HG03520 (cell line): ENCODE measurements at regions not wholly inside any gene's neighbourhood (a gene's known extent, or its start where the extent isn't known, plus 50 kb on each side); places are given as distances from the start of the nearest gene placed in this dataset.
"Not testable (repeated sequence)": the region's sequence is repeated elsewhere in the genome, so short reads cannot be mapped to it uniquely, and the experiment has no call there.

Experiments used
- ATAC-seq: cut with Tn5 transposase; IDR thresholded peaks from one replicate; pipeline ENCODE4 v1.9.1; 2021; ENCODE audit warnings: mild to moderate bottlenecking, moderate library complexity; ENCODE audit not compliant: unreplicated experiment

GRCh38 chr6:156613996-156614395, 163.2 kb upstream of the ARID1B start:
- ATAC-seq, result no peak

GRCh38 chr6:156612361-156612760, 164.8 kb upstream of the ARID1B start:
- ATAC-seq, result no peak

- ATAC-seq, result no peak
Observed at GRCh38 chr6:156602066-156602385, 175.2 kb upstream of the ARID1B start.

GRCh38 chr6:156601152-156602065, 175.8 kb upstream of the ARID1B start:
- ATAC-seq, result no peak

- ATAC-seq, result no peak
Observed at GRCh38 chr6:156600678-156601077, 176.5 kb upstream of the ARID1B start.

GRCh38 chr6:156599978-156600590, 177.1 kb upstream of the ARID1B start:
- ATAC-seq, result no peak

GRCh38 chr6:156599366-156599765, 177.8 kb upstream of the ARID1B start:
- ATAC-seq, result no peak

- ATAC-seq, result no peak
Observed at GRCh38 chr6:156598855-156599180, 178.4 kb upstream of the ARID1B start.

- no peak for ATAC-seq
Observed at GRCh38 chr6:156598071-156598854, 178.9 kb upstream of the ARID1B start.

GRCh38 chr6:156597095-156597494, 180.1 kb upstream of the ARID1B start:
- no peak for ATAC-seq

- no peak for ATAC-seq
Observed at GRCh38 chr6:156595476-156595875, 181.7 kb upstream of the ARID1B start.

- ATAC-seq, result no peak
Observed at GRCh38 chr6:156593893-156594292, 183.3 kb upstream of the ARID1B start.

- ATAC-seq, result no peak
Observed at GRCh38 chr6:156593127-156593526, 184.1 kb upstream of the ARID1B start.

GRCh38 chr6:156590482-156590881, 186.7 kb upstream of the ARID1B start:
- no peak for ATAC-seq

- ATAC-seq, result no peak
Observed at GRCh38 chr6:156589281-156589680, 187.9 kb upstream of the ARID1B start.

GRCh38 chr6:156587751-156588301, 189.4 kb upstream of the ARID1B start:
- ATAC-seq, result no peak

- ATAC-seq, result no peak
Observed at GRCh38 chr6:156587071-156587470, 190.1 kb upstream of the ARID1B start.

- ATAC-seq, result no peak
Observed at GRCh38 chr6:156585859-156586258, 191.3 kb upstream of the ARID1B start.

GRCh38 chr6:156584121-156584520, 193.1 kb upstream of the ARID1B start:
- not testable (repeated sequence) for ATAC-seq

- ATAC-seq, result no peak
Observed at GRCh38 chr6:156583083-156583482, 194.1 kb upstream of the ARID1B start.

- no peak for ATAC-seq
Observed at GRCh38 chr6:156582509-156582992, 194.6 kb upstream of the ARID1B start.
